ENCODE measurements at regions not wholly inside any gene's neighbourhood (a gene's known extent, or its start where the extent isn't known, plus 50 kb on each side); places are given as distances from the start of the nearest gene placed in this dataset.

- DNase-seq, result peak; percentile 96
These were observed 222.1 kb upstream of the RPL34 start for GRCh38 chr4:108398316-108398715.

- DNase-seq, result no peak
These were observed 222.5 kb upstream of the RPL34 start for GRCh38 chr4:108397850-108398249.

GRCh38 chr4:108396900-108397497, 223.4 kb upstream of the RPL34 start:
- no peak for DNase-seq

GRCh38 chr4:108395786-108396185, 224.6 kb upstream of the RPL34 start:
- no peak for DNase-seq

GRCh38 chr4:108393890-108394472, 225.2 kb upstream of the LEF1 start:
- no peak for DNase-seq

GRCh38 chr4:108391701-108392455, 223.1 kb upstream of the LEF1 start:
- no peak for DNase-seq

- DNase-seq, result no peak
These were observed 216.3 kb upstream of the LEF1 start for GRCh38 chr4:108385076-108385475.

GRCh38 chr4:108384544-108384943, 215.8 kb upstream of the LEF1 start:
- peak; percentile 7 for DNase-seq

- no peak for DNase-seq
These were observed 214.4 kb upstream of the LEF1 start for GRCh38 chr4:108383157-108383556.

- no peak for DNase-seq
These were observed 214.0 kb upstream of the LEF1 start for GRCh38 chr4:108382751-108383150.

- DNase-seq, result no peak
These were observed 209.4 kb upstream of the LEF1 start for GRCh38 chr4:108378164-108378563.

- no peak for DNase-seq
These were observed 208.3 kb upstream of the LEF1 start for GRCh38 chr4:108377021-108377420.

GRCh38 chr4:108375434-108375833, 206.7 kb upstream of the LEF1 start:
- no peak for DNase-seq

- no peak for DNase-seq
These were observed 203.9 kb upstream of the LEF1 start for GRCh38 chr4:108372681-108373080.

- no peak for DNase-seq
These were observed 202.6 kb upstream of the LEF1 start for GRCh38 chr4:108371282-108371681.

- no peak for DNase-seq
These were observed 201.8 kb upstream of the LEF1 start for GRCh38 chr4:108370291-108371141.

- DNase-seq, result no peak
These were observed 200.4 kb upstream of the LEF1 start for GRCh38 chr4:108369035-108369655.

- DNase-seq, result no peak
These were observed 199.0 kb upstream of the LEF1 start for GRCh38 chr4:108367751-108368150.

GRCh38 chr4:108366716-108367115, 198.0 kb upstream of the LEF1 start:
- no peak for DNase-seq

GRCh38 chr4:108365551-108365950, 196.8 kb upstream of the LEF1 start:
- no peak for DNase-seq

GRCh38 chr4:108361886-108362285, 193.2 kb upstream of the LEF1 start:
- DNase-seq, result peak; percentile 14

GRCh38 chr4:108361446-108361820, 192.7 kb upstream of the LEF1 start:
- DNase-seq, result no peak

Measured in kidney glomerular epithelial cell (primary cell).